ENCODE measurements at regions not wholly inside any gene's neighbourhood (a gene's known extent, or its start where the extent isn't known, plus 50 kb on each side); places are given as distances from the start of the nearest gene placed in this dataset.

DNA sequence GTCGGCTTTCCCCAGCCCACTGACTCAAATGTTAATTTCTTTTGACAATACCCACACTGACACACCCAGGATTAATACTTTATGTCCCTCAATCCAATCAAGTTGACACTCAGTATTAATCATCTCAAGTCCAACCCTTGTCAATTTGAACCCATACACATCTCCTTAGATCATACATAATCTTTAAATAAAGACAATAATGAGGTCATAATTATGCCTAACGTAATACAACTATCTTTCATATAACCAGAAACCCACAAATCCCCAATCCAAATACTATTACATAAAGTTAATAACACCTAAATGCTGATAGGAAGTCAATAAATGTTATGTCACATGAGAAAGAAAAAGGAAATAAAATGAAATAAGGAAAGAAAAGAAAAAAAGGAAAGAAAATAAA, 934.2 kb downstream of the CDH9 start:
- Histone ChIP-seq H3K9ac (ENCODE audit: control insufficient read depth, insufficient read depth, low read length) (no peak overlapping the region), H3K4me3 (no peak overlapping the region), H3K27me3 (replicated peaks in 1 of 2; ENCODE audit: control insufficient read depth in 2 of 2, insufficient read depth in 2 of 2, low read length in 1 of 2) (no peaks in the 10 kb centered on the region), H2AFZ (ENCODE audit: control insufficient read depth, low read depth, low read length) (no peak overlapping the region), H3K4me2 (ENCODE audit: control insufficient read depth, insufficient read depth) (no peak overlapping the region), H3K79me2 (ENCODE audit: control insufficient read depth, insufficient read depth, low read length) (no peaks in the 10 kb centered on the region), H3K4me1 (ENCODE audit: control insufficient read depth, insufficient read depth, low read length) (no peaks in the 10 kb centered on the region), H3K9me3 (replicated peaks; ENCODE audit: control insufficient read depth, insufficient read depth, low read length) (no peaks in the 10 kb centered on the region), H4K20me1 (ENCODE audit: control insufficient read depth, insufficient read depth) (no peaks in the 10 kb centered on the region), H3K27ac (ENCODE audit: control insufficient read depth, insufficient read depth) (no peak overlapping the region), H3K36me3 (ENCODE audit: control insufficient read depth in 2 of 2, insufficient read depth in 2 of 2, low read length in 1 of 2) (no peaks in the 10 kb centered on the region)
- in situ Hi-C loops (cut with MboI) (no loop called here), intact Hi-C loops (cut with micrococcal nuclease; ENCODE audit: unreplicated experiment) (no loop called here)
- DNase-seq (ENCODE audit: low read depth, low spot score) (no peak), ATAC-seq (no peak), FAIRE-seq (no peak)
- ChIA-PET RAD21 (ENCODE audit: unreplicated experiment) (no interaction called here), POLR2A (no interaction called here), SMC1A (ENCODE audit: uncharacterized antibody, unreplicated experiment) (no interaction called here), CTCF (no interaction called here)
- BruUV-seq (replicated peaks): no TSS peak
- TF ChIP-seq, protein P1, sequence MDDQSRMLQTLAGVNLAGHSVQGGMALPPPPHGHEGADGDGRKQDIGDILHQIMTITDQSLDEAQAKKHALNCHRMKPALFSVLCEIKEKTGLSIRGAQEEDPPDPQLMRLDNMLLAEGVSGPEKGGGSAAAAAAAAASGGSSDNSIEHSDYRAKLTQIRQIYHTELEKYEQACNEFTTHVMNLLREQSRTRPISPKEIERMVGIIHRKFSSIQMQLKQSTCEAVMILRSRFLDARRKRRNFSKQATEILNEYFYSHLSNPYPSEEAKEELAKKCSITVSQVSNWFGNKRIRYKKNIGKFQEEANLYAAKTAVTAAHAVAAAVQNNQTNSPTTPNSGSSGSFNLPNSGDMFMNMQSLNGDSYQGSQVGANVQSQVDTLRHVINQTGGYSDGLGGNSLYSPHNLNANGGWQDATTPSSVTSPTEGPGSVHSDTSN (IDR thresholded peaks at IDR 0.05; ENCODE audit: insufficient replicate concordance, low read depth, low read length): no peak
- TF ChIP-seq, protein P2, sequence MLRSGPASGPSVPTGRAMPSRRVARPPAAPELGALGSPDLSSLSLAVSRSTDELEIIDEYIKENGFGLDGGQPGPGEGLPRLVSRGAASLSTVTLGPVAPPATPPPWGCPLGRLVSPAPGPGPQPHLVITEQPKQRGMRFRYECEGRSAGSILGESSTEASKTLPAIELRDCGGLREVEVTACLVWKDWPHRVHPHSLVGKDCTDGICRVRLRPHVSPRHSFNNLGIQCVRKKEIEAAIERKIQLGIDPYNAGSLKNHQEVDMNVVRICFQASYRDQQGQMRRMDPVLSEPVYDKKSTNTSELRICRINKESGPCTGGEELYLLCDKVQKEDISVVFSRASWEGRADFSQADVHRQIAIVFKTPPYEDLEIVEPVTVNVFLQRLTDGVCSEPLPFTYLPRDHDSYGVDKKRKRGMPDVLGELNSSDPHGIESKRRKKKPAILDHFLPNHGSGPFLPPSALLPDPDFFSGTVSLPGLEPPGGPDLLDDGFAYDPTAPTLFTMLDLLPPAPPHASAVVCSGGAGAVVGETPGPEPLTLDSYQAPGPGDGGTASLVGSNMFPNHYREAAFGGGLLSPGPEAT (IDR thresholded peaks at IDR 0.05; ENCODE audit: low read depth): no peak
- TF ChIP-seq, protein P3, sequence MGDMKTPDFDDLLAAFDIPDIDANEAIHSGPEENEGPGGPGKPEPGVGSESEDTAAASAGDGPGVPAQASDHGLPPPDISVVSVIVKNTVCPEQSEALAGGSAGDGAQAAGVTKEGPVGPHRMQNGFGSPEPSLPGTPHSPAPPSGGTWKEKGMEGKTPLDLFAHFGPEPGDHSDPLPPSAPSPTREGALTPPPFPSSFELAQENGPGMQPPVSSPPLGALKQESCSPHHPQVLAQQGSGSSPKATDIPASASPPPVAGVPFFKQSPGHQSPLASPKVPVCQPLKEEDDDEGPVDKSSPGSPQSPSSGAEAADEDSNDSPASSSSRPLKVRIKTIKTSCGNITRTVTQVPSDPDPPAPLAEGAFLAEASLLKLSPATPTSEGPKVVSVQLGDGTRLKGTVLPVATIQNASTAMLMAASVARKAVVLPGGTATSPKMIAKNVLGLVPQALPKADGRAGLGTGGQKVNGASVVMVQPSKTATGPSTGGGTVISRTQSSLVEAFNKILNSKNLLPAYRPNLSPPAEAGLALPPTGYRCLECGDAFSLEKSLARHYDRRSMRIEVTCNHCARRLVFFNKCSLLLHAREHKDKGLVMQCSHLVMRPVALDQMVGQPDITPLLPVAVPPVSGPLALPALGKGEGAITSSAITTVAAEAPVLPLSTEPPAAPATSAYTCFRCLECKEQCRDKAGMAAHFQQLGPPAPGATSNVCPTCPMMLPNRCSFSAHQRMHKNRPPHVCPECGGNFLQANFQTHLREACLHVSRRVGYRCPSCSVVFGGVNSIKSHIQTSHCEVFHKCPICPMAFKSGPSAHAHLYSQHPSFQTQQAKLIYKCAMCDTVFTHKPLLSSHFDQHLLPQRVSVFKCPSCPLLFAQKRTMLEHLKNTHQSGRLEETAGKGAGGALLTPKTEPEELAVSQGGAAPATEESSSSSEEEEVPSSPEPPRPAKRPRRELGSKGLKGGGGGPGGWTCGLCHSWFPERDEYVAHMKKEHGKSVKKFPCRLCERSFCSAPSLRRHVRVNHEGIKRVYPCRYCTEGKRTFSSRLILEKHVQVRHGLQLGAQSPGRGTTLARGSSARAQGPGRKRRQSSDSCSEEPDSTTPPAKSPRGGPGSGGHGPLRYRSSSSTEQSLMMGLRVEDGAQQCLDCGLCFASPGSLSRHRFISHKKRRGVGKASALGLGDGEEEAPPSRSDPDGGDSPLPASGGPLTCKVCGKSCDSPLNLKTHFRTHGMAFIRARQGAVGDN (IDR thresholded peaks at IDR 0.05): no peak
- TF ChIP-seq, protein P4, sequence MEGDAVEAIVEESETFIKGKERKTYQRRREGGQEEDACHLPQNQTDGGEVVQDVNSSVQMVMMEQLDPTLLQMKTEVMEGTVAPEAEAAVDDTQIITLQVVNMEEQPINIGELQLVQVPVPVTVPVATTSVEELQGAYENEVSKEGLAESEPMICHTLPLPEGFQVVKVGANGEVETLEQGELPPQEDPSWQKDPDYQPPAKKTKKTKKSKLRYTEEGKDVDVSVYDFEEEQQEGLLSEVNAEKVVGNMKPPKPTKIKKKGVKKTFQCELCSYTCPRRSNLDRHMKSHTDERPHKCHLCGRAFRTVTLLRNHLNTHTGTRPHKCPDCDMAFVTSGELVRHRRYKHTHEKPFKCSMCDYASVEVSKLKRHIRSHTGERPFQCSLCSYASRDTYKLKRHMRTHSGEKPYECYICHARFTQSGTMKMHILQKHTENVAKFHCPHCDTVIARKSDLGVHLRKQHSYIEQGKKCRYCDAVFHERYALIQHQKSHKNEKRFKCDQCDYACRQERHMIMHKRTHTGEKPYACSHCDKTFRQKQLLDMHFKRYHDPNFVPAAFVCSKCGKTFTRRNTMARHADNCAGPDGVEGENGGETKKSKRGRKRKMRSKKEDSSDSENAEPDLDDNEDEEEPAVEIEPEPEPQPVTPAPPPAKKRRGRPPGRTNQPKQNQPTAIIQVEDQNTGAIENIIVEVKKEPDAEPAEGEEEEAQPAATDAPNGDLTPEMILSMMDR (IDR thresholded peaks at IDR 0.05 in 2 of 3, conservative IDR thresholded peaks at IDR 0.05 in 1 of 3; ENCODE audit: control insufficient read depth in 2 of 3, extremely low read depth in 1 of 3, insufficient read depth in 1 of 3, low read depth in 3 of 3, low read length in 3 of 3): no peak
- TF ChIP-seq CHD4 (IDR thresholded peaks at IDR 0.05) (no peak), SMAD1 (IDR thresholded peaks at IDR 0.05; ENCODE audit: low read depth, partially characterized antibody) (no peak), CBFB (IDR thresholded peaks at IDR 0.05; ENCODE audit: low read depth) (no peak), EGR1 (IDR thresholded peaks at IDR 0.05; ENCODE audit: borderline replicate concordance in 1 of 2, low read depth in 2 of 2, low read length in 2 of 2) (no peak), GABPA (IDR thresholded peaks at IDR 0.05; ENCODE audit: low read depth) (no peak)
- TF ChIP-seq, protein P5, sequence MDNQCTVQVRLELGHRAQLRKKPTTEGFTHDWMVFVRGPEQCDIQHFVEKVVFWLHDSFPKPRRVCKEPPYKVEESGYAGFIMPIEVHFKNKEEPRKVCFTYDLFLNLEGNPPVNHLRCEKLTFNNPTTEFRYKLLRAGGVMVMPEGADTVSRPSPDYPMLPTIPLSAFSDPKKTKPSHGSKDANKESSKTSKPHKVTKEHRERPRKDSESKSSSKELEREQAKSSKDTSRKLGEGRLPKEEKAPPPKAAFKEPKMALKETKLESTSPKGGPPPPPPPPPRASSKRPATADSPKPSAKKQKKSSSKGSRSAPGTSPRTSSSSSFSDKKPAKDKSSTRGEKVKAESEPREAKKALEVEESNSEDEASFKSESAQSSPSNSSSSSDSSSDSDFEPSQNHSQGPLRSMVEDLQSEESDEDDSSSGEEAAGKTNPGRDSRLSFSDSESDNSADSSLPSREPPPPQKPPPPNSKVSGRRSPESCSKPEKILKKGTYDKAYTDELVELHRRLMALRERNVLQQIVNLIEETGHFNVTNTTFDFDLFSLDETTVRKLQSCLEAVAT (IDR thresholded peaks at IDR 0.05): no peak
- WGBS (ENCODE audit: insufficient coverage, insufficient replicate concordance, low lambda C conversion rate, missing lambda C conversion rate): 30% methylated on average over 2 of the region's 2 CpGs
